Stomach (tissue), 8 donors: ENCODE measurements at regions not wholly inside any gene's neighbourhood (a gene's known extent, or its start where the extent isn't known, plus 50 kb on each side); places are given as distances from the start of the nearest gene placed in this dataset.

Experiments
- DNase-seq, 2 donors: peaks; one replicate each; pipeline versions ENCODE4 v3.0.0 to v3.0.0-alpha.2; 2013 to 2019
- H3K27ac ChIP-seq, 5 donors: fragments of 200-600 bp in 4 of 5; sonication (generic) in 4 of 5; one replicate each; pipeline ENCODE4 v1.5.1; 2013 to 2019; ENCODE audit warnings: mild to moderate bottlenecking in 1 of 5, moderate library complexity in 1 of 5
- H3K27me3 ChIP-seq, 3 donors: fragments of 200-600 bp; sonication (generic); one replicate each; pipeline ENCODE4 v1.5.1; 2017 to 2019; ENCODE audit warnings: mixed run types in 1 of 3
- H3K36me3 ChIP-seq, 4 donors: fragments of 200-600 bp; sonication (generic); 1 replicate in 3 of 4; 2 replicates in 1 of 4; pipeline ENCODE4 v1.5.1; 2016 to 2019
- H3K4me1 ChIP-seq, 4 donors: fragments of 200-600 bp; sonication (generic); one replicate each; pipeline ENCODE4 v1.5.1; 2016 to 2019
- H3K4me3 ChIP-seq, 4 donors: fragments of 200-600 bp; sonication (generic) in 3 of 4; one replicate each; pipeline ENCODE4 v1.5.1; 2016 to 2019; ENCODE audit warnings: mild to moderate bottlenecking in 1 of 4
- H3K9me3 ChIP-seq, 4 donors: fragments of 200-600 bp; sonication (generic); one replicate each; pipeline ENCODE4 v1.5.1; 2016 to 2019
- EP300 ChIP-seq: sonication (generic); formaldehyde crosslinking; IDR thresholded peaks from one replicate; pipeline ENCODE4 v1.6.1; 2017; ENCODE audit warnings: antibody characterized with exemption
- POLR2A ChIP-seq, 4 donors: fragments of 450-650 bp; IDR thresholded peaks; one replicate each; pipeline ENCODE4 v1.6.1; 2016; ENCODE audit warnings: antibody characterized with exemption in 4 of 4, control low read depth in 2 of 4, mild to moderate bottlenecking in 1 of 4, moderate library complexity in 1 of 4
- POLR2AphosphoS5 ChIP-seq, 3 donors: sonication (generic); formaldehyde crosslinking; IDR thresholded peaks; one replicate each; pipeline ENCODE4 v1.6.1; 2016; ENCODE audit warnings: antibody characterized with exemption in 3 of 3
- WGBS, 5 donors: extraction: QIAGEN DNeasy Blood & Tissue Kit in 3 of 5; methylation state at CpG; one replicate each; pipeline versions ENCODE4 v1.1.5 to v1.1.7; 2013 to 2018; 5-methylcytosine and 5-hydroxymethylcytosine counted together
- intact Hi-C: fragments of 100-400 bp; cut with DNase I; formaldehyde crosslinking; loops from one replicate; pipeline ENCODE4 v1.15.1; 2023; ENCODE audit warnings: low total_unique reads
- TF ChIP-seq, protein P1 (sequence below), 7 experiments: fragments of 450-650 bp in 4 of 7; fragments of 200-600 bp in 3 of 7; sonication (generic) in 3 of 7; IDR thresholded peaks; one replicate each; pipeline ENCODE4 v1.5.1; 2016 to 2019; ENCODE audit warnings: antibody characterized with exemption in 7 of 7, control low read depth in 2 of 7, mild to moderate bottlenecking in 1 of 7
- donor health status: healthy with polysubstance abuse.
- donor health status: Bipolar disorder and iron deficiency.
- donor health status: healthy.

- 52 to 73% (median 63%) methylated on average over 4 of the region's 4 CpGs for WGBS, 5 donors
- Histone ChIP-seq H3K27me3 (no peaks in the 10 kb centered on the region), H3K36me3 (no peaks in the 10 kb centered on the region), H3K27ac (no peak overlapping the region), H3K4me1 (no peaks in the 10 kb centered on the region), H3K4me3 (no peak overlapping the region), H3K9me3 (peaks cover 0 to 2% (median 0%) of the 10 kb centered on the region in 4 donors)
- TF ChIP-seq, protein P1, sequence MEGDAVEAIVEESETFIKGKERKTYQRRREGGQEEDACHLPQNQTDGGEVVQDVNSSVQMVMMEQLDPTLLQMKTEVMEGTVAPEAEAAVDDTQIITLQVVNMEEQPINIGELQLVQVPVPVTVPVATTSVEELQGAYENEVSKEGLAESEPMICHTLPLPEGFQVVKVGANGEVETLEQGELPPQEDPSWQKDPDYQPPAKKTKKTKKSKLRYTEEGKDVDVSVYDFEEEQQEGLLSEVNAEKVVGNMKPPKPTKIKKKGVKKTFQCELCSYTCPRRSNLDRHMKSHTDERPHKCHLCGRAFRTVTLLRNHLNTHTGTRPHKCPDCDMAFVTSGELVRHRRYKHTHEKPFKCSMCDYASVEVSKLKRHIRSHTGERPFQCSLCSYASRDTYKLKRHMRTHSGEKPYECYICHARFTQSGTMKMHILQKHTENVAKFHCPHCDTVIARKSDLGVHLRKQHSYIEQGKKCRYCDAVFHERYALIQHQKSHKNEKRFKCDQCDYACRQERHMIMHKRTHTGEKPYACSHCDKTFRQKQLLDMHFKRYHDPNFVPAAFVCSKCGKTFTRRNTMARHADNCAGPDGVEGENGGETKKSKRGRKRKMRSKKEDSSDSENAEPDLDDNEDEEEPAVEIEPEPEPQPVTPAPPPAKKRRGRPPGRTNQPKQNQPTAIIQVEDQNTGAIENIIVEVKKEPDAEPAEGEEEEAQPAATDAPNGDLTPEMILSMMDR (IDR thresholded peaks at IDR 0.05): peak in 1 of 7 experiments; percentile 19
- TF ChIP-seq EP300 (no peak), POLR2A (IDR thresholded peaks at IDR 0.05) (no peak), POLR2AphosphoS5 (IDR thresholded peaks at IDR 0.05) (no peak)
- DNase-seq: peak in 1 of 2 donors; percentile 10
- intact Hi-C loops: no loop called here
Observed at GRCh38 chr1:102434421-102434820, 437.7 kb upstream of the OLFM3 start.

GRCh38 chr1:102431253-102431652, 434.5 kb upstream of the OLFM3 start:
- Histone ChIP-seq H3K27me3 (no peaks in the 10 kb centered on the region), H3K36me3 (no peaks in the 10 kb centered on the region), H3K27ac (no peak overlapping the region), H3K4me1 (no peaks in the 10 kb centered on the region), H3K4me3 (no peak overlapping the region), H3K9me3 (no peaks in the 10 kb centered on the region)
- DNase-seq: no peak
- WGBS, 5 donors: 79 to 100% (median 87%) methylated on average over 1 of the region's 1 CpG
- TF ChIP-seq POLR2A (IDR thresholded peaks at IDR 0.05): no peak
- TF ChIP-seq, protein P1 (IDR thresholded peaks at IDR 0.05): no peak
- TF ChIP-seq EP300: no peak
- no peak for TF ChIP-seq POLR2AphosphoS5 (IDR thresholded peaks at IDR 0.05)
- intact Hi-C loops: no loop called here

DNA sequence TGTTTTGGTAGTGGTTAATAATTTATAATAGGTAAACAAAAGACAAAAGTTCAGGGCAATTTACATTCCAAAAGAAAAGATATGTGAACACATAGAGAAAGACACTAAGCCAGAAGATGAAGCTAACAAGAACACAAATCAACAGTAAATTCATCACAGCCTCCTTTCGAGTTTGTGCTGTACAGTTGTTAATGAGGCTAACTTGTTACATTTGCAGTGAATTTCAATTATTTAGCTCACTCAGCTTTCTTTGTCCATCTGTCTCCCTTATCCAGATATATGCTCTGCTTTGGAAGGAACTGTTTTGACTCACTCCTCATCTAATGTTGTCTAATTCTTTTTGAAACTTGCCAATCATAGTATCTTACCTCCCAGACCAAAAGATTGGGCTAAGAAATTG, 423.3 kb upstream of the OLFM3 start:
- TF ChIP-seq, protein P1 (IDR thresholded peaks at IDR 0.05): no peak
- TF ChIP-seq EP300 (no peak), POLR2AphosphoS5 (IDR thresholded peaks at IDR 0.05) (no peak), POLR2A (IDR thresholded peaks at IDR 0.05) (no peak)
- no peaks in the 10 kb centered on the region for H3K4me1 ChIP-seq
- no peak for DNase-seq
- no peaks in the 10 kb centered on the region for H3K27me3 ChIP-seq
- intact Hi-C loops: no loop called here
- no peak overlapping the region for H3K4me3 ChIP-seq
- H3K36me3 ChIP-seq: no peaks in the 10 kb centered on the region
- 16 to 40% (median 22%) methylated on average over 1 of the region's 1 CpG for WGBS, 5 donors
- H3K9me3 ChIP-seq: no peaks in the 10 kb centered on the region
- H3K27ac ChIP-seq: no peak overlapping the region
